Left colon (tissue), 2 donors: ENCODE measurements at regions not wholly inside any gene's neighbourhood (a gene's known extent, or its start where the extent isn't known, plus 50 kb on each side); places are given as distances from the start of the nearest gene placed in this dataset.
"Not testable (repeated sequence)": the region's sequence is repeated elsewhere in the genome, so short reads cannot be mapped to it uniquely, and the experiment has no call there.

Source experiments
- ATAC-seq: fragments of 200-7000 bp; cut with Tn5 transposase; one replicate; pipeline ENCODE4 v1.9.1; 2020; ENCODE audit warnings: mild to moderate bottlenecking, moderate library complexity
- DNase-seq, 2 donors: peaks; one replicate each; pipeline ENCODE4 v3.0.0-alpha.2; 2020
- intact Hi-C, 2 donors: fragments of 100-400 bp; cut with DNase I in 1 of 2; cut with micrococcal nuclease in 1 of 2; formaldehyde crosslinking; loops; one replicate each; pipeline versions ENCODE4 v1.11.2 to v1.14.0; 2022; cut with DNase I, micrococcal nuclease
- donor health status: DM: no; HTN: no; CAD: no.
- donor health status: DM: yes; HTN: yes; CAD: no.

GRCh38 chr11:100409267-100409666 lies 277.8 kb upstream of the ARHGAP42 start:
- ATAC-seq, DNase-seq, intact Hi-C loops: not testable (repeated sequence)

DNA sequence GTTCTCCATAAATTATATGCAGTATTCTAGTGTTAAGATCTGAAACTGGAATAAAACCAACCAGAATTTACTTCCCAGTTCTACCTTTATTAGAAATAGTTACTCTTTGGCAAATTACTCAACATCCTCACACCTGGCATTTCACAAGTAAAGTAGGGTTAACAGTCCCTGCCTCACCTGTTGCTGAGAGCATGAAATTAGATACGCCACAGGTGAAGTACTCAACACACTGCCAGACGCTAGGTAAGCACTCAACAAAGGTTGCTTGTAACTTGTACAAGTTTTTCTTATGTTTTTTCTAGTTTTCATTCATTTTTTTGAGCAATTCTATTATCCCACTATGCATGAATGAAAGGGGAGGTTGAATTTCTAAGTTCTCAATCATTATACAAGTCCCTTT lies 267.6 kb upstream of the ARHGAP42 start:
- no peak for ATAC-seq
- no peak for DNase-seq
- intact Hi-C loops, result no loop called here

GRCh38 chr11:100434821-100435641 lies 252.1 kb upstream of the ARHGAP42 start:
- intact Hi-C loops, result no loop called here
- no peak for DNase-seq
- no peak for ATAC-seq

GRCh38 chr11:100438376-100438775 lies 248.7 kb upstream of the ARHGAP42 start:
- ATAC-seq (no peak), DNase-seq (no peak)
- intact Hi-C loops, result no loop called here

GRCh38 chr11:100441086-100441485 lies 246.0 kb upstream of the ARHGAP42 start:
- intact Hi-C loops, result no loop called here
- ATAC-seq, result no peak
- no peak for DNase-seq

- no peak for ATAC-seq
These were observed 245.1 kb upstream of the ARHGAP42 start for GRCh38 chr11:100442017-100442416.

DNA sequence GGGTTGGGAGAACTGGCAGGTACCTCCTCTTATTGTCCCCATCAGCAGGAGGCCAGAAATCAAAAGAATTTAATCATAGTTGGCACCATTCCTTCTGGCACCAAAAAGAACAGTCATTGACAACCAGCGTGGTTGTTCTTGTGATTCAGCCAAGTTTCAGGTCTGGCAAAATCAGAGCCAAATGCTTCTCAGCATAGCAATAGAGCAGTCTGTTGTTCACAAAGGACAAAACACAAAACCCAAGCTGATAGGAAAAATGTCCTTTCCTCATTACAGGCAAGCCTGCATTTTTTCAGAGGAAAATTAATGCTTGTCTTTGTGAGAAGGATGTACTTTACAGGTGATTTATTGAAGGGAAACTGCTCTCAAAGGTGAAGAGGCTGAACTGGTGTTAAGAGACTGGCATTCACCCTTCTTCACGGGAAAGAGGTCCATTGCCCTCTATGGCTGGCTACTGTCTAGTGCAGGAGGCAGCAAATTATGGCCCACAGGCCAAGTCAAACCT lies 241.8 kb upstream of the ARHGAP42 start:
- DNase-seq (no peak), ATAC-seq (no peak)
- intact Hi-C loops, result no loop called here

More at GRCh38 chr11:100442017-100442416, 245.1 kb upstream of the ARHGAP42 start:
- intact Hi-C loops, result no loop called here
- DNase-seq, result no peak

DNA sequence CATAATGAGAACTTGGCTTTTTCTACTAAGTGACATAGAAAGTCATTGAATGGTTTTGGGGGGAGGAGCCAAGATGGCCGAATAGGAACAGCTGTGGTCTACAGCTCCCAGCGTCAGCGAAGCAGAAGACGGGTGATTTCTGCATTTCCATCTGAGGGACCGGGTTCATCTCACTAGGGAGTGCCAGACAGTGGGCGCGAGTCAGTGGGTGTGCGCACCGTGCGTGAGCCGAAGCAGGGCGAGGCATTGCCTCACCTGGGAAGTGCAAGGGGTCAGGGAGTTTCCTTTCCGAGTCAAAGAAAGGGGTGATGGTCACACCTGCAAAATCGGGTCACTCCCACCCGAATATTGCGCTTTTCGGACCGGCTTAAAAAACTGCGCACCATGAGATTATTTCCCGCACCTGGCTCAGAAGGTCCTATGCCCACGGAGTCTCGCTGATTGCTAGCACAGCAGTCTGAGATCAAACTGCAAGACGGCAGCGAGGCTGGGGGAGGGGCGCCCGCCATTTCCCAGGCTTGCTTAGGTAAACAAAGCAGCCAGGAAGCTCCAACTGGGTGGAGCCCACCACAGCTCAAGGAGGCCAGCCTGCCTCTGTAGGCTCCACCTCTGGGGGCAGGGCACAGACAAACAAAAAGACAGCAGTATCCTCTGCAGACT lies 235.2 kb upstream of the ARHGAP42 start:
- ATAC-seq, DNase-seq, intact Hi-C loops: not testable (repeated sequence)

- no peak for ATAC-seq
- intact Hi-C loops, result no loop called here
These were observed 227.3 kb upstream of the ARHGAP42 start for GRCh38 chr11:100459811-100460210.

DNA sequence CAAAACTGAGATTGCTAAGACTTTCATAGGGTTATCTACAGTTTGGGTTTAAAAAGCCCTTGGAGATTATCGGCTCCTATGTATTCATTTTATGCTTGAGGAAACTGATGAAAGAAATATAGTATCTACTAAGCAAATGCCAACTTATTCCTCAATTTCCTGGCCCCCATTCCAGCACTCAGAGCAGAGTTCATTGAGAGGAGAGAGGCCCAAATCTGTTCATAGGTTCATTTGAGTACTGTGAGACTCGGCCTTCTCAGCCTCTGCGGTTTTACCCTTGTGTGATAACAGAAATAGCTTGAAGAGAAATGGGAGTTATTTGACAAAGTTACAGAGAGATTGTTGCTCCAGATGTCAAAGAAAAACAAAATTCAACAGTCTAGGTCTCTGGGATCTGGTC lies 226.7 kb upstream of the ARHGAP42 start:
- intact Hi-C loops, result no loop called here
- no peak for ATAC-seq
- no peak for DNase-seq

More at GRCh38 chr11:100459811-100460210, 227.3 kb upstream of the ARHGAP42 start:
- DNase-seq, result no peak

DNA sequence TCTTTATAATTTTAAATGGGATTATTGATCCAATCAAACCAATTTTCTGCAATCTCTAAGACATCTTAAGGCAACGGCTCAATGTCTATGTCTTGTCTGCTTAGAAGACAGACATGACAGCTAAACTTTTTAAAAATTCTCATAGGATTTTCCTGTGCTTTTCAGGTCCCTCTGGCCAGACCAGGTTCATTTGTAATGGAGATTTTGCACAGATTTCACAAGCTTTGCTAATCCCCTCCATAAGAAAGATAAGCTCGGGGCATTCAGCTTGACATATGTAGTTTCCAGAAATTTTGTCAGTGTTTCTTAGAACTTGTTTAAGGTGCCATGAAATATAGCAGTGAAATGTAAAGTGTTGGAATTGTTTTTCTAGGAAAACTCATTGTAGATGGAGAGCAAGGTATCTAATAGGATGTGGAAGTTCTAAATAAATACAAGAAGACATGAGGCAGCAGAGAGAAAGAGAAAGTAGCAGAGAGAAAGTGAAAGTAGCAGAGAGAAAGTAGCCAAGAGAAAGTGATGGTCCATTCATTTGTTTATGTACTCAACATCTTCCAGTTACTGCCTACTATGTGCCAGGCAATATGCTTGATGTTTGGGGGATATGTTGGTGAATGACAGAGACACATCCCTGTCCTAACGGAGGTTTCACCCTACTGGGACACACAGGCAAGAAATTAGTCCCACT lies 219.1 kb upstream of the ARHGAP42 start:
- ATAC-seq (no peak), DNase-seq (no peak)
- intact Hi-C loops, result no loop called here

GRCh38 chr11:100469835-100470234 lies 217.3 kb upstream of the ARHGAP42 start:
- ATAC-seq (no peak), DNase-seq (no peak)
- intact Hi-C loops, result no loop called here

DNA sequence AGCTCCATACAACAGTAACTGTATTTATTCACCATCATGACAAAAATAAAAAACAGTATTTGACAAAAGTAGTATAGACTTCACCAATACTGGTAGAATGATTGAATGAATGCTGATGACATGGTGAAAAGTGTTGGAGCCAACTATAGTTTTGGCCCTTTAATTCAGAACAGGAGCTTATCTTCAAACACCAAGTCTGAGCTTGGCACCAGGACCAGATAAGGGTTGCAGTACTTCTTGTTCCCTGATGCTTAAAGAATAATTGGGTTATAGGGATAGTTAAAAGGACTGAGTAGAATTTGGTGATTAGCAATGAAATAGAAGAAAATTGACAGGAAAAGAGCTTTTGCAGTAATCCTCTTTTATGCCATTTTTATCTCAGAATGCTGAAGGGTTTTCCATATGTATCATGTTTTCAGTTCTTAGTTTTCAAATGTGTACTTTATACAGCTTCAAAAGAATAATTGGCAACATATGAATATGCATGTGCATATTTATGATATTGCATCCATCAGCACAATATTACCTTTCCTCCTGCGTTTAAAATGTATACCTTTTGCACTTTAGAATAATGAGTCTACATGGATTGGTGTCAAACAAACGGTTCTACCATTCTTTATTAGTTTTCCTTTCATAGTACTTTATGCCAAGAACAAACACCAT lies 214.2 kb upstream of the ARHGAP42 start:
- no peak for DNase-seq

GRCh38 chr11:100473390-100473740 lies 213.7 kb upstream of the ARHGAP42 start:
- intact Hi-C loops, result no loop called here
- DNase-seq, result no peak
- no peak for ATAC-seq

More for the DNA sequence above, 214.2 kb upstream of the ARHGAP42 start:
- intact Hi-C loops, result no loop called here
- no peak for ATAC-seq

- intact Hi-C loops, result no loop called here
- DNase-seq (no peak), ATAC-seq (no peak)
These were observed 202.1 kb upstream of the ARHGAP42 start for GRCh38 chr11:100484948-100485347.

GRCh38 chr11:100498780-100499179 lies 188.3 kb upstream of the ARHGAP42 start:
- ATAC-seq, result no peak
- intact Hi-C loops, result no loop called here
- no peak for DNase-seq

DNA sequence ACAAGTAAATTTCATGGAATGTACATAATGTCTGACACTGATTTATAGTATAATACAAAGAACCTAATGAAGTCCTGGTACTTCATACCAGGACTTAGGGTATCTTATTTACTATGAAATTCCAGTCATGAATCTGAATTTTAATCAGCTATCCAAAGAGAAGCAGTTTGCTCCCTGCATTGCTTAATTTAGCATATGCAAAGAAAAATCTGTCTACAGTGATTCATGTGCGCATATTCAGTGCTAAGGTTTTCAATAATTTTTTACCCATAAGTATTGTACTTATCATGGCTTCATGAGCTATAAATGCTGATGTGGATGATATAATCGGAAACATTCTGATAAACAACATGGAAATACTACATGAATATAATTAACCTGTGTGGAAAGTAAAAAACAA lies 185.6 kb upstream of the ARHGAP42 start:
- intact Hi-C loops, result no loop called here
- DNase-seq, result no peak
- ATAC-seq, result no peak

- intact Hi-C loops, result no loop called here
- DNase-seq (no peak), ATAC-seq (no peak)
These were observed 174.6 kb upstream of the ARHGAP42 start for GRCh38 chr11:100512475-100512874.

- DNase-seq, result no peak
- no peak for ATAC-seq
These were observed 172.0 kb upstream of the ARHGAP42 start for GRCh38 chr11:100515087-100515486.

More at GRCh38 chr11:100515087-100515486, 172.0 kb upstream of the ARHGAP42 start:
- intact Hi-C loops, result no loop called here
